ENCODE measurements at regions not wholly inside any gene's neighbourhood (a gene's known extent, or its start where the extent isn't known, plus 50 kb on each side); places are given as distances from the start of the nearest gene placed in this dataset.

DNA sequence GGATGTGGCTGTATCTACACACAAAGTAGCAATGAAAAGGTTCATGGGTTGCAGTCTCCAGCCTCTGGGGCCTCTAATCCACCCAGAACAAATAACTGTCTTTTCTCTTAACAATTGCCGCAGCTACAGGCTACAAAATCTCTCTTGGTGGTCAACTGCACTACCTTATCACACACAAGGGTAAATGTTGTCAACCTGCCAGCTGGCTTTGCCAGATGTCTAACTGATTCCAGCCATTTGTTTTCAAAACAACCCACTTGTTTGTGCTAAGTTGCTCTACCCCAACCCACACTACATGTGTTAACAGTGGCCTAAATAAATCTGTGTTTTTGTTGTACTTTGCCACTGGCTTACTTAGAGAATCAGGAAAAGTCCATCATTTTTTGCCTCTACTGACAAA is 447.3 kb downstream of the TAFA4 start:
- no peaks in the 10 kb centered on the region for H3K36me3 ChIP-seq (replicated peaks in 1 of 2; ENCODE audit: control insufficient read depth in 1 of 2, insufficient read depth in 2 of 2, low read length in 2 of 2)
- Mint-ChIP-seq H3K36me3 (no peaks in the 10 kb centered on the region), H3K9me3 (peaks cover 0 to 2% (median 0%) of the 10 kb centered on the region in 7 donors), H3K27me3 (ENCODE audit: low read depth in 3 of 3) (no peaks in the 10 kb centered on the region), H3K4me1 (no peaks in the 10 kb centered on the region), H3K4me3 (no peak overlapping the region), H3K27ac (no peak overlapping the region)
- H3K4me1 ChIP-seq (ENCODE audit: control insufficient read depth in 1 of 2, insufficient read depth in 2 of 2, low read length in 2 of 2): no peaks in the 10 kb centered on the region
- no peak overlapping the region for H2AFZ ChIP-seq (ENCODE audit: insufficient read depth, low read depth, low read length, poor library complexity, severe bottlenecking)
- 89% methylated on average over 1 of the region's 1 CpG for WGBS (ENCODE audit: insufficient coverage)
- H3K79me2 ChIP-seq (ENCODE audit: insufficient read depth, low read length): no peaks in the 10 kb centered on the region
- no peak overlapping the region for H3K9ac ChIP-seq (ENCODE audit: insufficient read depth, low read length, poor library complexity, severe bottlenecking)
- H3K27me3 ChIP-seq (ENCODE audit: control insufficient read depth in 2 of 2, insufficient read depth in 2 of 2, low read length in 2 of 2): no peaks in the 10 kb centered on the region
- no peak for DNase-seq
- no peak overlapping the region for H3K4me3 ChIP-seq (replicated peaks in 1 of 3; ENCODE audit: low read depth in 2 of 3, low read length in 3 of 3)
- H4K20me1 ChIP-seq (ENCODE audit: insufficient read depth, low read length): no peaks in the 10 kb centered on the region
- H3K4me2 ChIP-seq (replicated peaks; ENCODE audit: extremely low read depth, low read length, poor library complexity, severe bottlenecking): no peak overlapping the region
- no peak overlapping the region for H3K27ac ChIP-seq (ENCODE audit: low read depth in 1 of 2, low read length in 2 of 2)
- intact Hi-C loops (cut with micrococcal nuclease): no loop called here
- no peak for TF ChIP-seq CTCF (IDR thresholded peaks at IDR 0.05)
- no peaks in the 10 kb centered on the region for H3K9me3 ChIP-seq (replicated peaks in 1 of 2; ENCODE audit: control insufficient read depth in 1 of 2, insufficient read depth in 1 of 2, low read length in 2 of 2)

- Mint-ChIP-seq H3K9me3 (peaks cover 0 to 2% (median 1%) of the 10 kb centered on the region in 7 donors), H3K27me3 (ENCODE audit: low read depth in 3 of 3) (no peaks in the 10 kb centered on the region), H3K4me1 (no peaks in the 10 kb centered on the region), H3K36me3 (no peaks in the 10 kb centered on the region), H3K27ac (no peak overlapping the region), H3K4me3 (no peak overlapping the region)
- H3K4me1 ChIP-seq (ENCODE audit: control insufficient read depth in 1 of 2, insufficient read depth in 2 of 2, low read length in 2 of 2): no peaks in the 10 kb centered on the region
- H3K27me3 ChIP-seq (ENCODE audit: control insufficient read depth in 2 of 2, insufficient read depth in 2 of 2, low read length in 2 of 2): no peaks in the 10 kb centered on the region
- no peak overlapping the region for H3K27ac ChIP-seq (ENCODE audit: low read depth in 1 of 2, low read length in 2 of 2)
- H3K9ac ChIP-seq (ENCODE audit: insufficient read depth, low read length, poor library complexity, severe bottlenecking): no peak overlapping the region
- TF ChIP-seq CTCF (IDR thresholded peaks at IDR 0.05): no peak
- DNase-seq: no peak
- 100% methylated on average over 1 of the region's 3 CpGs for WGBS (ENCODE audit: insufficient coverage)
- H3K36me3 ChIP-seq (replicated peaks in 1 of 2; ENCODE audit: control insufficient read depth in 1 of 2, insufficient read depth in 2 of 2, low read length in 2 of 2): no peaks in the 10 kb centered on the region
- no peaks in the 10 kb centered on the region for H3K9me3 ChIP-seq (replicated peaks in 1 of 2; ENCODE audit: control insufficient read depth in 1 of 2, insufficient read depth in 1 of 2, low read length in 2 of 2)
- no peak overlapping the region for H3K4me3 ChIP-seq (replicated peaks in 1 of 3; ENCODE audit: low read depth in 2 of 3, low read length in 3 of 3)
- no peaks in the 10 kb centered on the region for H3K79me2 ChIP-seq (ENCODE audit: insufficient read depth, low read length)
- no peak overlapping the region for H2AFZ ChIP-seq (ENCODE audit: insufficient read depth, low read depth, low read length, poor library complexity, severe bottlenecking)
- no peaks in the 10 kb centered on the region for H4K20me1 ChIP-seq (ENCODE audit: insufficient read depth, low read length)
- H3K4me2 ChIP-seq (replicated peaks; ENCODE audit: extremely low read depth, low read length, poor library complexity, severe bottlenecking): no peak overlapping the region
- intact Hi-C loops (cut with micrococcal nuclease): no loop called here
These were observed 448.7 kb downstream of the TAFA4 start for GRCh38 chr3:68483601-68484000.
